A549 (cell line): ENCODE measurements at regions not wholly inside any gene's neighbourhood (a gene's known extent, or its start where the extent isn't known, plus 50 kb on each side); places are given as distances from the start of the nearest gene placed in this dataset.

Experiments
- ATAC-seq, 2 experiments: fragments of 200-7000 bp in 1 of 2; fragments of >200 bp in 1 of 2; cut with Nextera tagmentation in 1 of 2; cut with Tn5 transposase in 1 of 2; 3 replicates each; pipeline versions ENCODE4 v1.8.0 to v1.9.1; 2018 to 2020; ENCODE audit warnings: mild to moderate bottlenecking in 1 of 2, moderate library complexity in 1 of 2
- CTCF ChIA-PET: fragments of 300-600 bp; sonication (Branson Sonifier 250); formaldehyde crosslinking; extraction: SDS; loops from one replicate; lab custom pipeline; 2021; ENCODE audit warnings: antibody characterized with exemption, inconsistent platforms; lab: Yijun Ruan, JAX
- POLR2A ChIA-PET: fragments of 350-600 bp; formaldehyde crosslinking; extraction: SDS; loops from one replicate; lab custom pipeline; 2021; ENCODE audit warnings: antibody characterized with exemption, inconsistent platforms; lab: Yijun Ruan, JAX
- DNase-seq, 2 experiments: peaks; one replicate each; pipeline versions ENCODE4 v3.0.0 to v3.0.0-alpha.2; 2011 to 2016; ENCODE audit warnings: low read depth in 1 of 2, low spot score in 1 of 2
- FAIRE-seq: peaks from 2 replicates; lab custom pipeline; 2011; peaks lifted over from hg19 to GRCh38; lab: Jason Lieb, UNC
- H3K27ac ChIP-seq, 2 experiments: fragments of >200 bp; sonication (Bioruptor Twin); formaldehyde crosslinking; 3 replicates each; pipeline ENCODE4 v1.5.1; 2016 to 2017
- H3K4me1 ChIP-seq: fragments of >200 bp; sonication (Bioruptor Twin); formaldehyde crosslinking; 3 replicates; pipeline ENCODE4 v1.6.1; 2016
- H3K4me2 ChIP-seq: fragments of >200 bp; sonication (Bioruptor Twin); formaldehyde crosslinking; 3 replicates; pipeline ENCODE4 v1.6.1; 2016
- H3K4me3 ChIP-seq: fragments of >200 bp; sonication (Bioruptor Twin); formaldehyde crosslinking; 3 replicates; pipeline ENCODE4 v1.5.1; 2016
- H3K9me3 ChIP-seq: fragments of >200 bp; sonication (Bioruptor Twin); formaldehyde crosslinking; 3 replicates; pipeline ENCODE4 v1.6.1; 2016
- CBX8 ChIP-seq: fragments of 200-600 bp; sonication (generic); IDR thresholded peaks from 2 replicates; pipeline ENCODE4 v1.6.1; 2016
- CHD2 ChIP-seq: fragments of 150-350 bp; IDR thresholded peaks from 2 replicates; pipeline ENCODE4 v1.6.1; 2014; ENCODE audit warnings: low read length; ENCODE audit not compliant: partially characterized antibody
- EHF ChIP-seq: fragments of 250-450 bp; sonication (Bioruptor Pico); IDR thresholded peaks from 2 replicates; pipeline ENCODE4 v1.5.0; 2020; ENCODE audit warnings: mild to moderate bottlenecking
- ESRRA ChIP-seq: fragments of 150-350 bp; IDR thresholded peaks from 2 replicates; pipeline ENCODE4 v1.6.1; 2014; ENCODE audit warnings: mild to moderate bottlenecking, low read length, borderline replicate concordance
- FOSL2 ChIP-seq, 2 experiments: fragments of 450-650 bp in 1 of 2; fragments of >200 bp in 1 of 2; sonication (Bioruptor Twin) in 1 of 2; formaldehyde crosslinking; IDR thresholded peaks; 2 replicates each; pipeline versions ENCODE4 v1.5.0 to v1.6.1; 2016 to 2020; ENCODE audit warnings: mild to moderate bottlenecking in 1 of 2, moderate library complexity in 1 of 2
- FOXS1 ChIP-seq: fragments of 250-450 bp; sonication (Bioruptor Pico); IDR thresholded peaks from 2 replicates; pipeline ENCODE4 v1.5.0; 2020; ENCODE audit warnings: mild to moderate bottlenecking, moderate library complexity
- GATA3 ChIP-seq: IDR thresholded peaks from 2 replicates; pipeline ENCODE4 v1.6.1; 2012; ENCODE audit warnings: borderline replicate concordance
- HDAC2 ChIP-seq: fragments of 200-600 bp; sonication (generic); IDR thresholded peaks from 2 replicates; pipeline ENCODE4 v1.6.1; 2016
- HOXA7 ChIP-seq: fragments of 250-450 bp; sonication (Bioruptor Pico); IDR thresholded peaks from 2 replicates; pipeline ENCODE4 v1.5.0; 2020; ENCODE audit warnings: mild to moderate bottlenecking, moderate library complexity
- JUNB ChIP-seq: fragments of >200 bp; sonication (Bioruptor Twin); formaldehyde crosslinking; IDR thresholded peaks from 2 replicates; pipeline ENCODE4 v1.6.1; 2016
- KDM1A ChIP-seq: fragments of 200-600 bp; sonication (generic); IDR thresholded peaks from 2 replicates; pipeline ENCODE4 v1.6.1; 2016; ENCODE audit warnings: low read depth, mild to moderate bottlenecking
- KDM5A ChIP-seq: fragments of 200-600 bp; sonication (generic); IDR thresholded peaks from 2 replicates; pipeline ENCODE4 v1.6.1; 2016; ENCODE audit warnings: antibody characterized with exemption, mild to moderate bottlenecking
- MAFK ChIP-seq: fragments of 450-650 bp; IDR thresholded peaks from 2 replicates; pipeline ENCODE4 v1.6.1; 2014; ENCODE audit not compliant: partially characterized antibody
- MAZ ChIP-seq: fragments of 150-350 bp; IDR thresholded peaks from 2 replicates; pipeline ENCODE4 v1.6.1; 2014; ENCODE audit warnings: antibody characterized with exemption, low read depth, low read length, borderline replicate concordance
- MYC ChIP-seq: IDR thresholded peaks from 2 replicates; pipeline ENCODE4 v1.6.1; 2012; ENCODE audit warnings: mild to moderate bottlenecking, inconsistent platforms, low read length, improper control_type of control experiment, borderline replicate concordance
- PHF8 ChIP-seq: fragments of 200-600 bp; sonication (generic); IDR thresholded peaks from 2 replicates; pipeline ENCODE4 v1.6.1; 2016; ENCODE audit warnings: low read depth, mild to moderate bottlenecking, antibody characterized with exemption, moderate library complexity, borderline replicate concordance
- RARB ChIP-seq: fragments of 250-450 bp; sonication (Bioruptor Pico); IDR thresholded peaks from 2 replicates; pipeline ENCODE4 v1.8.0; 2021; ENCODE audit warnings: mild to moderate bottlenecking, moderate library complexity
- SREBF2 ChIP-seq: fragments of 450-650 bp; IDR thresholded peaks from 2 replicates; pipeline ENCODE4 v1.6.1; 2014; ENCODE audit warnings: mild to moderate bottlenecking, moderate library complexity
- ZC3H11A ChIP-seq: fragments of 450-650 bp; IDR thresholded peaks from 2 replicates; pipeline ENCODE4 v1.6.1; 2014; ENCODE audit warnings: antibody characterized with exemption, mild to moderate bottlenecking
- ZFP36 ChIP-seq: fragments of 450-650 bp; IDR thresholded peaks from 2 replicates; pipeline ENCODE4 v1.6.1; 2014; ENCODE audit warnings: borderline replicate concordance; ENCODE audit not compliant: partially characterized antibody
- ZSCAN20 ChIP-seq: fragments of 250-450 bp; sonication (Bioruptor Pico); IDR thresholded peaks from 2 replicates; pipeline ENCODE4 v1.8.0; 2022; ENCODE audit warnings: mild to moderate bottlenecking, moderate library complexity
- WGBS: methylation state at CpG from one replicate; pipeline ENCODE4 v1.1.6; 2017; ENCODE audit errors: missing lambda C conversion rate; 5-methylcytosine and 5-hydroxymethylcytosine counted together
- TF ChIP-seq, protein P1 (sequence below): IDR thresholded peaks from 2 replicates; pipeline ENCODE4 v1.6.1; 2012
- TF ChIP-seq, protein P2 (sequence below): IDR thresholded peaks from 2 replicates; pipeline ENCODE4 v1.6.1; 2012; ENCODE audit warnings: low read depth, borderline replicate concordance
- TF ChIP-seq, protein P3 (sequence below): fragments of >200 bp; sonication (Bioruptor Twin); formaldehyde crosslinking; IDR thresholded peaks from 3 replicates; pipeline ENCODE4 v1.6.1; 2016
- TF ChIP-seq, protein P4 (sequence below): fragments of 450-650 bp; IDR thresholded peaks from 2 replicates; pipeline ENCODE4 v1.6.1; 2014; ENCODE audit warnings: antibody characterized with exemption

DNA sequence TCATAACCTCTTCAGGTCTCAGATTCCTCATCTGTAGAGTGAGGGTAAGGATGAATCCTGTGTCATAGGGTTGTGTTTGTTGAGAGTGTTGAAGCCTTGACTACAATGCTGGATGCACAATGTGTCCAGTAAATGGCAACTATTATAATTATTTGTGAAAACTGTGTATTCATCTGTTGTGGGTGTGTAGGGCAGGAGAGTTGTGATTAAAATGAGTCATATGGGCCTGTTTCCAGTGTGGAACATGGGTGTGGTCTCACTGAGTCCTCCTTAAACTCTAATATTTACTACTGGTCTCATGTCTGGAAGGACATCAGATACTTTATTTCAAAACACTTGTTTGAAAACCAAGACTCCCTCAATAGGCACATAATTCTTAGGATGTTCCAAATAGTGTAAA lies 208.5 kb upstream of the CASK start:
- TF ChIP-seq GATA3 (no peak), MYC (no peak), HOXA7 (CRISPR knock-in tag) (no peak), KDM1A (no peak), PHF8 (no peak), RARB (CRISPR knock-in tag) (no peak), JUNB (no peak), ZFP36 (no peak), ZSCAN20 (CRISPR knock-in tag) (no peak)
- TF ChIP-seq, protein P1, sequence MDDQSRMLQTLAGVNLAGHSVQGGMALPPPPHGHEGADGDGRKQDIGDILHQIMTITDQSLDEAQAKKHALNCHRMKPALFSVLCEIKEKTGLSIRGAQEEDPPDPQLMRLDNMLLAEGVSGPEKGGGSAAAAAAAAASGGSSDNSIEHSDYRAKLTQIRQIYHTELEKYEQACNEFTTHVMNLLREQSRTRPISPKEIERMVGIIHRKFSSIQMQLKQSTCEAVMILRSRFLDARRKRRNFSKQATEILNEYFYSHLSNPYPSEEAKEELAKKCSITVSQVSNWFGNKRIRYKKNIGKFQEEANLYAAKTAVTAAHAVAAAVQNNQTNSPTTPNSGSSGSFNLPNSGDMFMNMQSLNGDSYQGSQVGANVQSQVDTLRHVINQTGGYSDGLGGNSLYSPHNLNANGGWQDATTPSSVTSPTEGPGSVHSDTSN: no peak
- no peaks in the 10 kb centered on the region for H3K4me1 ChIP-seq
- POLR2A ChIA-PET: no interaction called here
- no peak overlapping the region for H3K4me3 ChIP-seq
- H3K9me3 ChIP-seq: no peaks in the 10 kb centered on the region
- no peak overlapping the region for H3K4me2 ChIP-seq
- CTCF ChIA-PET: no interaction called here
- ATAC-seq (no peak), DNase-seq (no peak), FAIRE-seq (no peak)
- H3K27ac ChIP-seq: no peak overlapping the region

DNA sequence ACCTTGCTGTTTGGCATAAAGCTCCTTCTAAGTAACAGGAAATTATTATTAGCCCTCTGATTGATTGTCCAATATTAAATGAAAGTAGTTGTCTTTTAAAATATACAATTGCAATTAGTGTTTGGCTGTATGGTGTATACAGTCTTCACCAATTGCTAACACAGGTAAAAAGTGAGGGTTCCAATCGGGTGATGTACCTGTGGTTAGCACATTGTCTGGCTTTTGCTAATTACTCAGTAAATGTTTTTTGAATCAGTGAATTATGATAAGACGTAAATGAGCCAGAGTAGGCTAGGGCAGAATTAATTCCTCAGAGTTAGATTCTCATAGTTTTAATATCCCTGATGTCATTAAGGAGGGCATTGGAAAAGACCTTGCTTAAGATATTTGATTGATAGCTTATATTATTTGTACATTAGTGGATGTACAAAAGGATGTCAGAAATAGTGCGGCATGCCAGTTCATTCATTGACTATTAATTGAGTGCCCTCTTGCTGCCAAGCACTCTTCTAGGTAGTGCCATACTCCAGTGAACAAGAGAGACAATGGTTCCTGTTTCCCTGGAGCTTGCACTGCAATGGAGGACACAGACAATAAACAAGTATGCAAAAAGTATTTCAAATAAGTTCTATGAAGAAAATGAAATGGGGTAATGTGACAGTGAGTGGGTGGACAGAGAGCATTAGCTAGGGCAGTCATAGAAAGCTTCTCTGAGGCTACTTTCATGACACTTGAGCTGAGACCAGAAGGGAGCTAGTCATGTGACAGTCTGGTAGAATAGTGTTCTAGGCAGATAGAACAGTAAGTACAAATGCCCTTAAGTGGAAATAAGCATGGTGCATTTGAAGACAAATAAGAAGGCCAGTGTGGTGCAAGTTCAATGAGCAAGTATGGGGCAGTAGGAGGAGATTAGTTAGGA lies 205.9 kb upstream of the CASK start:
- H3K4me2 ChIP-seq: no peak overlapping the region
- ChIA-PET CTCF (interaction anchor here (0.6 kb wide), 1 partner anchor 1014 kb away, joined by 3 read pairs; no protein-coding TSS in a partner anchor), POLR2A (no interaction called here)
- FAIRE-seq (peak; percentile 39), ATAC-seq (no peak), DNase-seq (no peak)
- no peaks in the 10 kb centered on the region for H3K4me1 ChIP-seq
- H3K4me3 ChIP-seq: no peak overlapping the region
- TF ChIP-seq SREBF2 (no peak), GATA3 (no peak), MAFK (no peak), FOXS1 (CRISPR knock-in tag) (no peak)
- TF ChIP-seq, protein P2, sequence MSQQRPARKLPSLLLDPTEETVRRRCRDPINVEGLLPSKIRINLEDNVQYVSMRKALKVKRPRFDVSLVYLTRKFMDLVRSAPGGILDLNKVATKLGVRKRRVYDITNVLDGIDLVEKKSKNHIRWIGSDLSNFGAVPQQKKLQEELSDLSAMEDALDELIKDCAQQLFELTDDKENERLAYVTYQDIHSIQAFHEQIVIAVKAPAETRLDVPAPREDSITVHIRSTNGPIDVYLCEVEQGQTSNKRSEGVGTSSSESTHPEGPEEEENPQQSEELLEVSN: no peak
- 63% methylated on average over 3 of the region's 3 CpGs for WGBS
- H3K9me3 ChIP-seq: no peaks in the 10 kb centered on the region
- no peak overlapping the region for H3K27ac ChIP-seq

DNA sequence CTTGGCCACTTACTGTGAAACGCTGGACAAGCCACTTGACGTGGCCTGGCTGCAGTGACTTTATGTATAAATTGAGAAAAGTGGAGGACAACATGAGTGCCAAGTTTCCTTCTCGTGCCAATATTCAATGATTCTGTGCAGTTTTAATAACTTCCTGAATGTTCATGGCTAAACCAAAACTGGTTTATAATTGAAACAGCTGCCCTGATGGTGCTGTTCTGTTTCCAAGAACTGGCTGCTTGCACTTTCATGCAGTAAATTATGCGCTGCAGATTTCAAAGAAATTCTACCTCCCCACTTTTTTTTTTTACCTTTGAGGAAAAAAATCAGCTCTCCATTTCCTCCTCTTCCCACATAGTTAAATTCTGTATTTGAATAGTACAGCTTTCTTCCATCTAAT lies 205.2 kb upstream of the CASK start:
- H3K4me3 ChIP-seq: no peak overlapping the region
- H3K4me1 ChIP-seq: no peaks in the 10 kb centered on the region
- H3K4me2 ChIP-seq: no peak overlapping the region
- TF ChIP-seq ESRRA (no peak), EHF (CRISPR knock-in tag) (no peak), FOSL2 (IDR thresholded peaks at IDR 0.05) (no peak), FOSL2 (CRISPR knock-in tag; IDR thresholded peaks at IDR 0.05) (no peak), HDAC2 (no peak), CBX8 (no peak), ZFP36 (no peak), MAZ (no peak), CHD2 (no peak), FOXS1 (CRISPR knock-in tag) (no peak), KDM5A (no peak), ZC3H11A (no peak)
- TF ChIP-seq, protein P3, sequence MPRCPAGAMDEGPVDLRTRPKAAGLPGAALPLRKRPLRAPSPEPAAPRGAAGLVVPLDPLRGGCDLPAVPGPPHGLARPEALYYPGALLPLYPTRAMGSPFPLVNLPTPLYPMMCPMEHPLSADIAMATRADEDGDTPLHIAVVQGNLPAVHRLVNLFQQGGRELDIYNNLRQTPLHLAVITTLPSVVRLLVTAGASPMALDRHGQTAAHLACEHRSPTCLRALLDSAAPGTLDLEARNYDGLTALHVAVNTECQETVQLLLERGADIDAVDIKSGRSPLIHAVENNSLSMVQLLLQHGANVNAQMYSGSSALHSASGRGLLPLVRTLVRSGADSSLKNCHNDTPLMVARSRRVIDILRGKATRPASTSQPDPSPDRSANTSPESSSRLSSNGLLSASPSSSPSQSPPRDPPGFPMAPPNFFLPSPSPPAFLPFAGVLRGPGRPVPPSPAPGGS: no peak
- TF ChIP-seq, protein P4, sequence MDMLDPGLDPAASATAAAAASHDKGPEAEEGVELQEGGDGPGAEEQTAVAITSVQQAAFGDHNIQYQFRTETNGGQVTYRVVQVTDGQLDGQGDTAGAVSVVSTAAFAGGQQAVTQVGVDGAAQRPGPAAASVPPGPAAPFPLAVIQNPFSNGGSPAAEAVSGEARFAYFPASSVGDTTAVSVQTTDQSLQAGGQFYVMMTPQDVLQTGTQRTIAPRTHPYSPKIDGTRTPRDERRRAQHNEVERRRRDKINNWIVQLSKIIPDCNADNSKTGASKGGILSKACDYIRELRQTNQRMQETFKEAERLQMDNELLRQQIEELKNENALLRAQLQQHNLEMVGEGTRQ: no peak
- TF ChIP-seq, protein P2: no peak
- no peaks in the 10 kb centered on the region for H3K9me3 ChIP-seq
- no peak overlapping the region for H3K27ac ChIP-seq
- CTCF ChIA-PET: no interaction called here
- FAIRE-seq (no peak), DNase-seq (no peak), ATAC-seq (no peak)
- WGBS: 68% methylated on average over 4 of the region's 4 CpGs
- POLR2A ChIA-PET: no interaction called here
